GOT3 (cell line): ENCODE measurements at regions not wholly inside any gene's neighbourhood (a gene's known extent, or its start where the extent isn't known, plus 50 kb on each side); places are given as distances from the start of the nearest gene placed in this dataset.
"Not testable (repeated sequence)": the region's sequence is repeated elsewhere in the genome, so short reads cannot be mapped to it uniquely, and the experiment has no call there.

Experiments
- DNase-seq: peaks from one replicate; lab custom pipeline; 2025; ENCODE audit warnings: mixed read lengths; lab: John Stamatoyannopoulos, UW

GRCh38 chr2:83969085-83969484 lies 490.0 kb downstream of the SUCLG1 start:
- DNase-seq = no peak

- DNase-seq = no peak
Measured at GRCh38 chr2:83967854-83968253, 491.2 kb downstream of the SUCLG1 start.

DNA sequence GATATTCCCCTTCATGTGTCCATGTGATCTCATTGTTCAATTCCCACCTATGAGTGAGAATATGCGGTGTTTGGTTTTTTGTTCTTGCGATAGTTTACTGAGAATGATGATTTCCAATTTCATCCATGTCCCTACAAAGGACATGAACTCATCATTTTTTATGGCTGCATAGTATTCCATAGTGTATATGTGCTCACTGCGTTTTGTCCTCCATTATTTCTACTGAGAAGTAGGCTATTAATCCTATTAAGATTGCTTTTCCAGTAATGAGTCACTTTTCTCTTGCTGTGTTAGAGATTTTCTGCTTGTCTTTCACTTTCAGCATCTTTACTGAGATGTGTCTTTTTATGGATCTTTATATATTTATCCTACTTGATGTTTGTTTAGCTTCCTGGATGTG lies 492.1 kb downstream of the SUCLG1 start:
- DNase-seq = not testable (repeated sequence)

- DNase-seq = no peak
Measured at GRCh38 chr2:83961512-83961911, 497.6 kb downstream of the SUCLG1 start.

- no peak for DNase-seq
Measured at GRCh38 chr2:83960371-83960770, 498.7 kb downstream of the SUCLG1 start.

DNA sequence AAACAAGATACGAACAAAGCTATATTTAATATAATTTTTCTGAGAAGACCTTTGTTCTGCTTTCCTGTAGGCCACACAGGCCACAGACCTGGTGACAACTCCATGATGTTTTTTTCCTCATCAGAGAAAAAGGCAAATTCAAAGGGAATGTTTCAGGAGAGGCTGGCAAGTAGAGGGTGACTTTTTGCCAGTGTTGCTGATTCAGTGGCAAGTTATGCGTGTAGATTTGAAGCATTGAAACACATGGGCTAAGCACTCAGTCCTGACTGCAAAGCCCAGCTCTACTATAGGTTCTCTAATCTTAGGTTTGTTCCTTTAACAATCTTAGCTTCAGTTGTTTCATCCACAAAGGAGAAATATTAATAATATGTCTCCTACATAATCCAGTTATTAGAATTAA lies 499.8 kb downstream of the SUCLG1 start:
- no peak for DNase-seq

DNA sequence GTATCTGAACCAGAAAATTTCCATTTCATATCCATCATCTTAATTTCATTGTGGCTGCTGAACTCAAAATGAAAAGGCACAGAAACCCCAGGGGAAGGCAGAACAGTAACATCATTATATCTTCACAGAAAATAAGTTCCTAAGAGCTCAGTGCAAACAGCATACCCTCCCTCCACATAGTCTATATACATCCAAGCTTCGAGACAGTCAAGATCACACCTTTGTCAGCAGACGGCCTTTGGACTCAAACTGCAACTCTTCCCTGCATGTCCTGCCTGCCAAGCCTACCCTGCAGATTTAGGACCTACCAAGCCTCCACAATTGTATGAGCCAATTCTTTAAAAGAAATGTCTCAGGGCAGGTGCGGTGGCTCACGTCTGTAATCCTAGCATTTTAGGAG lies 502.1 kb downstream of the SUCLG1 start:
- no peak for DNase-seq

DNA sequence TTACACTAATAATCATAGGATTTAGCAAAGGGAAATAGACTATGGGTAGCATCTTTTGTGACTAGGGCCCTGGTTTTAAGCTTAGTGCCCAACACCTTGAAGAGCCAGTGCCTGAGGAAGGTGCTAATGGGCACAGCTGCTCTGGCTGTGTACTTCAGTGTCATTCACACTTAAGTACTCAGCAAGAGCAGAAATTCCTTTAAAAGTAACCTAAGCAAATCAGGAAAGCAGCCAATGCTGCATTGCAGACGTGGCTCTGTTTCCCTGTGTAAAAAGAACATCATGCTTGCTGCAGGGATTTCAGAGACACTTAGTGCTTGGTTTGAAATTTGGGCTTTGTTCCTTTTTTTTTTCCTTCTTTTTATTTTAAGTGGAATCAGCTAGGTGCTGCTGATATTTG lies 505.4 kb downstream of the SUCLG1 start:
- DNase-seq = no peak

DNA sequence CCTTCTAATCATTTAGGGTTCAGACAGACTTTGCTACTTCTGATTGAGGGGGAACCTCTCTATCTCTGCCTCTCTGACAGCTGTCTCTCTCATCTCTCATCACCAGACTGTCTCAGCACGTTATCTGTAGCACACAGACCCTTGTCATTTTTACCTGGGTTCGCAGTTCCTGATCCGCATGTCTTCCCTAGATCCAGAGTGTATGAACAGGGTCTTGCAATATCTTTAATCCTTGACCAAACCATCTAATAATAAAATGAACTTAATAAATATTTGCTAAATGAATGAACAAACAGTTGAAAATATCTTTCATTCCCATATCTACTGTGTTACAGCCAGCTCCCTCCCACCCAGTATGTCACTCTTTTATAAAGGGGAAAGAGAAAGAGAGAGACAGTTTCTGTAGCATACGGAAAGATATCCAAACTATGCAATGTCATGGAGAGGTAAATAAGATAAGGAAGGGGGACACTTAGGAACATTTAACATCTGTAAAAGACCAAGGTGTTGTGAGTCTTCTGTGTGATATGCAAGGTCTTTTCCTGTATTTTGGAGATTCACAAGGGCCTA lies 507.6 kb downstream of the SUCLG1 start:
- no peak for DNase-seq

- DNase-seq = no peak
Measured at GRCh38 chr2:83949361-83949760, 509.7 kb downstream of the SUCLG1 start.

DNA sequence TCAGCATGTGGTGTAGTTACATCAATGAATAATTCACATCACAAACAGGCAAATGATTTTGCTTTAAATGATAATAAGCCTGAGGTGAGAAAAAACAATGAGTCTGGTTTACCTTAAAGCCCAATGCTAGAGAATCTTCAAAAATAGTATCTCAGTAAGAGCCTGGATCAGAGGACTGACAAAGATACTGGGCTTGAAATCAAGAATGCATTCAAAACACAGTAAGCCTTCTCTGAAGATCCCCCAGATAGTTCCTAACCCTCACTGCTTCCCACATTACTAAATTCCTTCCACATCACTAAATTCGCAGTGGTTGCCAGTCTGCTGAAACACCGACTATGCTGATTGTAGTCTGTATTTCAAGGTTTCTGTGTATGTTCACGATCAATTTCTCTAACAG lies 514.9 kb downstream of the SUCLG1 start:
- no peak for DNase-seq

DNA sequence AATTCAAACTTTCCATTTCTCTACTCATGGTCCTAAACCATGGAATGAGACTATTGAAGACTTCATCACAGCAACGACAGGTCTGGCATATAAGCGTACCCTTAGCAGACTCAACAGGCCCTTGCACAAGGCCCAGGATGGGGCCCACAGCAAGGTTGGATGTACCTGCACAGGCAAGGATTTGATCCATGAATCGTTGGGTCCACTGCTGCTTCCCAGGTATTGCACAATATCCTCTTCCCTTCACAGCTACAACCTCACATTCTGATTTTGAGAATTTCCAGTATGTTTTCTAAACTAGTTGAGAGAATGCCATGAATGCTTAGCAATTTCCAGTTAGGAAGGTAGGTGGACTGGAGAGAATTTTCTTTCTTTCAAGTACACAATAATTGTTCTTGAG lies 515.8 kb downstream of the SUCLG1 start:
- DNase-seq = no peak

DNA sequence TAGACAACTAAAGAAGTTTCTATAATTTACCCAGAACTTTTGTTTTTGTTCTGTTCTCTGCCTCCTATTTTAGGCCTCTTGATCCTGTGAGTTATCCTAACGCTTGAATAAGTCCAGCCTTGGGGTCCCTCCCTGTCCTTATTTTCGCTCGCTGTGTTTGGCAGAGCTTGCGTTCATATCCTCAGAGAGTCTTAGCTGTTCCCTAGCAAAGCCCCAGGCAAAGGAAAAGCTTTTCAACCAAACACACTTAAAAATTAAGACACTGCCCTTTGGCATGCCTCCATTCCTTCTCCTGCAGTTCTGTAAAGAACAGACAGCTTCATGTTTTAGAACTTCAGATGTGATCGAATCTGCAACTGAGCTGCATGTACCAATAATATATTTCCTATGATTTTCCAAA lies 517.2 kb downstream of the SUCLG1 start:
- no peak for DNase-seq

GRCh38 chr2:83933749-83934148 lies 525.3 kb downstream of the SUCLG1 start:
- DNase-seq = no peak

- no peak for DNase-seq
Measured at GRCh38 chr2:83923531-83923930, 535.5 kb downstream of the SUCLG1 start.

DNA sequence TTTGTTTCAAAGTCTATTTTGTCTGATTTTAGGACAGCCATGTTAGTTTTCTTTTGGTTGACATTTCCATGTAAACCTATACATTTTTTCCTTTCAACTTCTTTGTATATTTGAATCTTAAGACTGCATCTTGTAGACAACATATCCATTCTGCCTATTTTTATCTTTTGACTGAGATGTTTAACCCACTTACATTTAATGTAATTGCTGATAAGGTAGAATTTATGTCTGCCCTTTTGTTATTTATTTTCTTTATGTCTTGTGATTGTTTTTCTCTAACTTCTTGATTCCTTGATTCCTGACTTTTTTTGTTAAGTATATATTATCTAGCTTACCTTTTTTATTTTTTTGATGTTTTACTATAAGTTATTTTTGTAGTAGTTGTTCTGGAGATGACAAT lies 542.5 kb downstream of the SUCLG1 start:
- DNase-seq = no peak

DNA sequence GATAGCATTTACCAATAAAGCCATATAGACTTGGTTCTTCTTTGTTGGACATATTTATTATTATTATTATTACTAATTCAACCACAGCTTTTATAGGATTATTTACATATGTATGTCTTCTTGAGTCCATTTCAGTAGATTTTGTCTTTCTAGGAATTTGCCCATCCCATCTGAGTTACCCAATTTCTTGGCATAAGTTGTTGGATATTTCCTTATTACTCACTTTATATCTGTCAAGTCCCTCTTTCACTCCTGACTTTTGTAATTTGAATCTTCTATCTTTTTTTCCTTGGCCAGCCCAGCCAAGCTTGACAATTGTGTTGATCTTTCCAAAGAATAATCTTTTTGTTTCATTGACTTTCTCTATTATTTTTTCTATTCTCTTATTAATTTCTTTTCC lies 543.7 kb downstream of the SUCLG1 start:
- DNase-seq = no peak

DNA sequence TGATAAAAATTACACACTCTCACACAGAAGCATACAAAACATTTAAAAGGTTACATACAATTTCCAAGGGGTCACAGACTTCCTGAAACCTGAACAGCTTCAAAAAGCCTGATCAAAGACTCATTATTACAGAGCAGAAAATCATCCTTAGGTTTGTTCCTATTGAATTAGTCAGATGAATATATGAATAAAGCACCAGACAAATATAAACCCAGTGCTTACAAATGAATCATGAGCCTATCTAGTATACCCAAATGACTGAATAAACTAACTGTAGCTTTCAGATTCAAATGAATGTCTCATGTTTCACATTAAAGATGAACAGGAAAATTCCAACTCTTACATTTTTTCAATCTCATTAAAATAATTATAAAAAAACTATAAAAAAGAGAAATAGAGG lies 550.3 kb downstream of the SUCLG1 start:
- DNase-seq = no peak

DNA sequence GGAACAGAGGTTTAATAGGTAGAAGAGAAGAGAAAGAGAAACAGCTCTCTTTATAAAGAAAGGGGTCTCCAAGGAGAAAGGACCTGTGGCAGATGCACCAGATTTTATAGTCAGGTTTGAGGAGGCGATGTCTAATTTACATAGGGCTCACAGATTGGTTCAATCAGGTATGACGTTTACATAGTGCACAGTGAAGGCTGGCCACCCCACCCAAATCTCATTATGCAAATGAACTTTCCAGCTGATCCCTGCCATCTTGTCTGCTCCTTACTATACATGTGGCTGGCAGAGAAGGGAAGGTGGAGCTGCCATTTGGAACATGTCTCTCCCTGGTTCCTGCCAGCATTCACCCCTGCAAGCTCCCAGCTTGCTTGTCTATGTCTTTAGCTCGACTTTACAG lies 557.8 kb downstream of the SUCLG1 start:
- DNase-seq = no peak

- DNase-seq = no peak
Measured at GRCh38 chr2:83900862-83901261, 558.2 kb downstream of the SUCLG1 start.

- no peak for DNase-seq
Measured at GRCh38 chr2:83899271-83899670, 559.8 kb downstream of the SUCLG1 start.

DNA sequence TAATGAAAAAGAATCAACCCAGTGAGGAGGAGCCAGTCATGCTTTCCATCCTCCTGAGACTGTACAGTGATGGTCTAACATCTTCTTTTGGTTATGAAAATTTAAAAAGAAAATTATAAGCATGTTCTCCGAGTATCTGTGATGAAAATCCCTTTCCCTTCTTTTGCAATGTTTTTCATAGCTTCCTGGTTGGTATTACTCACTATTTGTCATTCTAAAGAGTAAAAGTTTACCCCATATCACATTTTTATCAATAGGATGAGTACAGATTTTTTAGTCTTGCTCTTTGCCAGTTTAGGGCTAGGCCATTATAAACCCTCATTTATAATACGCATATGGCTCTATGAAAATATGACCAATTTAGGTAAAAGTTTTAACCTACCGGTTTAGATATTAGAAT lies 564.1 kb downstream of the SUCLG1 start:
- no peak for DNase-seq

- no peak for DNase-seq
Measured at GRCh38 chr2:83887757-83888156, 571.3 kb downstream of the SUCLG1 start.

- DNase-seq = no peak
Measured at GRCh38 chr2:83879127-83879526, 580.0 kb downstream of the SUCLG1 start.

- DNase-seq = not testable (repeated sequence)
Measured at GRCh38 chr2:83877261-83877660, 581.8 kb downstream of the SUCLG1 start.
